ENCODE measurements at regions not wholly inside any gene's neighbourhood (a gene's known extent, or its start where the extent isn't known, plus 50 kb on each side); places are given as distances from the start of the nearest gene placed in this dataset.

DNA sequence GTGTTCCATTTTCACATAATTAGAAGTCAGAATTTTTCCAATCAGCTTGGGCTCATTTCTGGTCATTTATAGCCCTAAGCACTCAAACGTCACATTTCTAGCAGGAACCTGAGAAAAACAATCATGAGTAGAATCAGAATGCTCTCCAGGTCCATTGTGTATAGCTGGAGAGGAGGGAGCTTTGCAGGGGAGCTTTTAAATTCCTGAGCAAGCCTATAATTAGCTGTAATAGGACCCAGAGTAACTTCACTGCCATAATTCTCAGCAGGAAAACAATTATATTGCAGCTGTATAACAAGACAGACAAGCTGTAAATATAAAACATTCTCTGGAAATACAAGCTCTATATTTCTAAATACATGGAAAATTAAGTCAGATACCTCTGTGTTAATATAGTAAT, 637.6 kb upstream of the SGCD start:
- TF ChIP-seq, protein P1, sequence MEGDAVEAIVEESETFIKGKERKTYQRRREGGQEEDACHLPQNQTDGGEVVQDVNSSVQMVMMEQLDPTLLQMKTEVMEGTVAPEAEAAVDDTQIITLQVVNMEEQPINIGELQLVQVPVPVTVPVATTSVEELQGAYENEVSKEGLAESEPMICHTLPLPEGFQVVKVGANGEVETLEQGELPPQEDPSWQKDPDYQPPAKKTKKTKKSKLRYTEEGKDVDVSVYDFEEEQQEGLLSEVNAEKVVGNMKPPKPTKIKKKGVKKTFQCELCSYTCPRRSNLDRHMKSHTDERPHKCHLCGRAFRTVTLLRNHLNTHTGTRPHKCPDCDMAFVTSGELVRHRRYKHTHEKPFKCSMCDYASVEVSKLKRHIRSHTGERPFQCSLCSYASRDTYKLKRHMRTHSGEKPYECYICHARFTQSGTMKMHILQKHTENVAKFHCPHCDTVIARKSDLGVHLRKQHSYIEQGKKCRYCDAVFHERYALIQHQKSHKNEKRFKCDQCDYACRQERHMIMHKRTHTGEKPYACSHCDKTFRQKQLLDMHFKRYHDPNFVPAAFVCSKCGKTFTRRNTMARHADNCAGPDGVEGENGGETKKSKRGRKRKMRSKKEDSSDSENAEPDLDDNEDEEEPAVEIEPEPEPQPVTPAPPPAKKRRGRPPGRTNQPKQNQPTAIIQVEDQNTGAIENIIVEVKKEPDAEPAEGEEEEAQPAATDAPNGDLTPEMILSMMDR (IDR thresholded peaks at IDR 0.05 in 4 of 5, conservative IDR thresholded peaks at IDR 0.05 in 1 of 5), result no peak
- TF ChIP-seq POLR2A (IDR thresholded peaks at IDR 0.05), result no peak
- in situ Hi-C loops (cut with MboI; ENCODE audit: low sequenced_read_pairs in 4 of 4) (no loop called here), intact Hi-C loops (cut with DNase I; ENCODE audit: low total_unique reads) (no loop called here)
- ATAC-seq, result peak in 1 of 2 donors; percentile 75
- Histone ChIP-seq H3K27ac (no peak overlapping the region), H3K36me3 (no peaks in the 10 kb centered on the region), H3K4me1 (no peaks in the 10 kb centered on the region), H3K9me3 (no peaks in the 10 kb centered on the region), H3K27me3 (no peaks in the 10 kb centered on the region), H3K4me3 (no peak overlapping the region)
- DNase-seq, result no peak

DNA sequence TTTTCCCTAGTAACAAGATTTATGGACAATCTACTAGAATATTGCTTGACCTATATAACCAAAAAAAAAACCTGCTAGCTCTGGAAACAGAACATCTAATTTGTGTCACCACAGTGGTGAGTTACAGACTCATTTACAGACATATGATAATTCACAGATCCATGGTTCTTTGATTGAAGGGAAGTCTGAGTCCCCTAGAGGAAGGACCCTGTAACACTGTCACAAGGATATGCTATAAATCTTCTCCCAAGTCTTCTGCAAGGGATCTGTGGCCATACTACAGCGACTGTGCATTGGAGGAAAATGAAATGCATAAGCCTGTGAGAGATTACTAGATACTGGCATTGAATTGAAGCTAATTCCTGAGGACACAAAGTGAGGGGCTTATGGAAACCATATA, 630.6 kb upstream of the SGCD start:
- intact Hi-C loops (cut with DNase I; ENCODE audit: low total_unique reads) (no loop called here), in situ Hi-C loops (cut with MboI; ENCODE audit: low sequenced_read_pairs in 4 of 4) (no loop called here)
- no peak overlapping the region for H3K27ac ChIP-seq
- no peaks in the 10 kb centered on the region for H3K36me3 ChIP-seq
- H3K27me3 ChIP-seq, result no peaks in the 10 kb centered on the region
- ATAC-seq (no peak), DNase-seq (no peak)
- no peak overlapping the region for H3K4me3 ChIP-seq
- H3K4me1 ChIP-seq, result no peaks in the 10 kb centered on the region
- no peak for TF ChIP-seq POLR2A (IDR thresholded peaks at IDR 0.05)
- TF ChIP-seq, protein P1 (IDR thresholded peaks at IDR 0.05 in 4 of 5, conservative IDR thresholded peaks at IDR 0.05 in 1 of 5), result no peak
- no peaks in the 10 kb centered on the region for H3K9me3 ChIP-seq

DNA sequence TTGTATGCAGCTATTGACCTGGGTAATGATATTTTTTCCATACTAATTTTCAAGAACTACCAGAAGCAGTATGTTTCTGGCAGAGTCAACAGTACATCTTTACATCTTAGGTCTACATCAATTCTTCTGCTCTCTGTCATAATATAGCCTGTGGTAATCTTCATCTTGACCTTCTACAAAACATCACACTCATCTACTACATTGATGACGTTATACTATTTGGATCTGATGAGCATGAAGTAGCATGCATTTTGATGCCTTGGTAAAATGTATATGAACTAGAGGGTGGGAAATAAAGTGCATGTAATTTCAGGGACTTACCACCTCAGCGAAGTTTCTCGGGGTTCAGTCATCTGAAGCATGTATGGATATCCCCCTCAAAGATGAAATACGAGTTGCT, 629.7 kb upstream of the SGCD start:
- in situ Hi-C loops (cut with MboI; ENCODE audit: low sequenced_read_pairs in 4 of 4), result no loop called here

DNA sequence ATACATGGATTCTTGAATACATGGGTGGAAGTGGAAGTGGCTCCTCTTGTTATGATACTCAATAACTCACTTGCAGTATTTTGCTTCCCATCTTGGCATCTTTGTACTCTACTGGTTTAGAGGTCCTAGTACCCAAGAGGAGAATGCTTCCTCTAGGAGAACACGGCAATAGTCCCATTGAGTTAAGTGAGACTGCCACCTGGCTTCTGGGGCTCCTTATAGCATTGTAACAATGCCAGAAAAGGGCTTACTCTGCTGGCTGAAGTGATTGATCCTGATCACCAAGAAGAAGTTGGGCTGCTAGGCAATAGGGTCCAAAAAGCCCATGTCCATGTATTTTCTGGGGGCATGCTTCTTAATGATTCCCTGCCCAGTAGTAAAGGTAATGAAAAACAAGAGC, 627.6 kb upstream of the SGCD start:
- intact Hi-C loops (cut with DNase I; ENCODE audit: low total_unique reads), result no loop called here
- no peaks in the 10 kb centered on the region for H3K4me1 ChIP-seq

More for the DNA sequence above, 629.7 kb upstream of the SGCD start:
- no peaks in the 10 kb centered on the region for H3K4me1 ChIP-seq
- ATAC-seq (no peak), DNase-seq (no peak)
- intact Hi-C loops (cut with DNase I; ENCODE audit: low total_unique reads), result no loop called here
- no peak overlapping the region for H3K4me3 ChIP-seq
- H3K27ac ChIP-seq, result no peak overlapping the region
- no peaks in the 10 kb centered on the region for H3K36me3 ChIP-seq
- no peak for TF ChIP-seq POLR2A (IDR thresholded peaks at IDR 0.05)
- TF ChIP-seq, protein P1 (IDR thresholded peaks at IDR 0.05 in 4 of 5, conservative IDR thresholded peaks at IDR 0.05 in 1 of 5), result no peak
- no peaks in the 10 kb centered on the region for H3K27me3 ChIP-seq
- H3K9me3 ChIP-seq, result no peaks in the 10 kb centered on the region

More for the DNA sequence above, 627.6 kb upstream of the SGCD start:
- no peak for DNase-seq
- Histone ChIP-seq H3K9me3 (no peaks in the 10 kb centered on the region), H3K27me3 (no peaks in the 10 kb centered on the region), H3K4me3 (no peak overlapping the region), H3K36me3 (no peaks in the 10 kb centered on the region), H3K27ac (no peak overlapping the region)
- ATAC-seq, result no peak
- in situ Hi-C loops (cut with MboI; ENCODE audit: low sequenced_read_pairs in 4 of 4), result no loop called here
- TF ChIP-seq POLR2A (IDR thresholded peaks at IDR 0.05), result no peak
- TF ChIP-seq, protein P1 (IDR thresholded peaks at IDR 0.05 in 4 of 5, conservative IDR thresholded peaks at IDR 0.05 in 1 of 5), result no peak

Measured in gastrocnemius medialis (tissue), 4 donors.